ENCODE measurements at regions not wholly inside any gene's neighbourhood (a gene's known extent, or its start where the extent isn't known, plus 50 kb on each side); places are given as distances from the start of the nearest gene placed in this dataset.

GRCh38 chr5:19406576-19407365 lies 581.2 kb downstream of the CDH18 start:
- dilution Hi-C loops (cut with MboI; ENCODE audit: extremely low pct_ligation_motif_present, low sequenced_read_pairs) = no loop called here
- TF ChIP-seq CTCF (optimal IDR thresholded peaks at IDR 0.05 in 1 of 3, IDR thresholded peaks at IDR 0.05 in 1 of 3, conservative IDR thresholded peaks at IDR 0.05 in 1 of 3; ENCODE audit: extremely low read depth in 1 of 3, insufficient read depth in 2 of 3, low read length in 3 of 3) = no peak
- TF ChIP-seq EZH2 (IDR thresholded peaks at IDR 0.05; ENCODE audit: low read length) = no peak
- no peaks in the 10 kb centered on the region for H3K27me3 ChIP-seq (ENCODE audit: control insufficient read depth, extremely low read depth, insufficient read depth, low read length)
- H3K9me1 ChIP-seq (ENCODE audit: control insufficient read depth, extremely low read depth, insufficient read depth, low read length) = no peaks in the 10 kb centered on the region
- H2AFZ ChIP-seq (ENCODE audit: control insufficient read depth, low read length) = no peak overlapping the region
- peaks cover 2% of the 10 kb centered on the region for H3K9me3 ChIP-seq (ENCODE audit: control insufficient read depth, low read depth, low read length)
- H3K36me3 ChIP-seq (ENCODE audit: control insufficient read depth in 2 of 2, extremely low read depth in 1 of 2, insufficient read depth in 2 of 2, low read length in 2 of 2) = no peaks in the 10 kb centered on the region
- H3K79me2 ChIP-seq (ENCODE audit: control insufficient read depth, insufficient read depth, low read length) = no peaks in the 10 kb centered on the region
- FAIRE-seq = no peak
- H3K4me2 ChIP-seq (ENCODE audit: control insufficient read depth, extremely low read depth, insufficient read depth, low read depth, low read length) = no peak overlapping the region
- H4K20me1 ChIP-seq (ENCODE audit: control insufficient read depth, extremely low read depth, insufficient read depth, low read length) = no peaks in the 10 kb centered on the region
- DNase-seq (ENCODE audit: low read depth, low spot score) = no peak
- H3K9ac ChIP-seq (ENCODE audit: control insufficient read depth, extremely low read depth, insufficient read depth, low read length) = no peak overlapping the region
- H3K4me1 ChIP-seq (ENCODE audit: control insufficient read depth, extremely low read depth, insufficient read depth, low read length) = no peaks in the 10 kb centered on the region
- no peak overlapping the region for H3K27ac ChIP-seq (ENCODE audit: control insufficient read depth, insufficient read depth, low read length)
- no peak overlapping the region for H3K4me3 ChIP-seq (ENCODE audit: control insufficient read depth in 2 of 3, extremely low read depth in 1 of 3, insufficient read depth in 2 of 3, low read depth in 1 of 3, low read length in 3 of 3)

GRCh38 chr5:19408149-19408548 lies 579.9 kb downstream of the CDH18 start:
- H3K4me3 ChIP-seq (ENCODE audit: control insufficient read depth in 2 of 3, extremely low read depth in 1 of 3, insufficient read depth in 2 of 3, low read depth in 1 of 3, low read length in 3 of 3) = no peak overlapping the region
- no peak for DNase-seq (ENCODE audit: low read depth, low spot score)
- no peaks in the 10 kb centered on the region for H3K27me3 ChIP-seq (ENCODE audit: control insufficient read depth, extremely low read depth, insufficient read depth, low read length)
- dilution Hi-C loops (cut with MboI; ENCODE audit: extremely low pct_ligation_motif_present, low sequenced_read_pairs) = no loop called here
- H3K9me1 ChIP-seq (ENCODE audit: control insufficient read depth, extremely low read depth, insufficient read depth, low read length) = no peaks in the 10 kb centered on the region
- no peak for FAIRE-seq
- H3K79me2 ChIP-seq (ENCODE audit: control insufficient read depth, insufficient read depth, low read length) = no peaks in the 10 kb centered on the region
- TF ChIP-seq CTCF (optimal IDR thresholded peaks at IDR 0.05 in 1 of 3, IDR thresholded peaks at IDR 0.05 in 1 of 3, conservative IDR thresholded peaks at IDR 0.05 in 1 of 3; ENCODE audit: extremely low read depth in 1 of 3, insufficient read depth in 2 of 3, low read length in 3 of 3) (no peak), EZH2 (IDR thresholded peaks at IDR 0.05; ENCODE audit: low read length) (no peak)
- H3K36me3 ChIP-seq (ENCODE audit: control insufficient read depth in 2 of 2, extremely low read depth in 1 of 2, insufficient read depth in 2 of 2, low read length in 2 of 2) = no peaks in the 10 kb centered on the region
- H3K9ac ChIP-seq (ENCODE audit: control insufficient read depth, extremely low read depth, insufficient read depth, low read length) = no peak overlapping the region
- no peak overlapping the region for H3K4me2 ChIP-seq (ENCODE audit: control insufficient read depth, extremely low read depth, insufficient read depth, low read depth, low read length)
- H3K27ac ChIP-seq (ENCODE audit: control insufficient read depth, insufficient read depth, low read length) = no peak overlapping the region
- H2AFZ ChIP-seq (ENCODE audit: control insufficient read depth, low read length) = no peak overlapping the region
- H3K9me3 ChIP-seq (ENCODE audit: control insufficient read depth, low read depth, low read length) = no peaks in the 10 kb centered on the region
- no peaks in the 10 kb centered on the region for H3K4me1 ChIP-seq (ENCODE audit: control insufficient read depth, extremely low read depth, insufficient read depth, low read length)
- no peaks in the 10 kb centered on the region for H4K20me1 ChIP-seq (ENCODE audit: control insufficient read depth, extremely low read depth, insufficient read depth, low read length)
